ENCODE measurements at regions not wholly inside any gene's neighbourhood (a gene's known extent, or its start where the extent isn't known, plus 50 kb on each side); places are given as distances from the start of the nearest gene placed in this dataset.

DNA sequence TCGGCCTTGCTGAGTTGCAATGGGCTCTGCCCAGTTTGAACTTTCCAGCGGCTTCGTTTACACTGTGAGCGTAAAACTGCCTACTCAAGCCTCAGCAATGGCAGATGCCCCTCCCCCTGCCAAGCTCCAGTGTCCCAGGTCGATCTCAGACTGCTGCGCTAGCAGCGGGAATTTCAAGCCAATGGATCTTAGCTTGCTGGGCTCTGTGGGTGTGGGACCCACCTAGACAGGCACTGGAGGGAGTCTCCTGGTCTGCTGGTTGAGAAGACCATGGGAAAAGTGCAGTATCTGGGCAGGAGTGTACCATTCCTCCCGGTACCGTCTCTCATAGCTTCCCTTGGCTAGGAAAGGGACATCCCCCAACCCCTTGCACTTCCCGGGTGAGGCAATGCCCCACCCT is 88.2 kb downstream of the KLHL28 start:
- Histone ChIP-seq H3K36me3 (replicated peaks) (no peaks in the 10 kb centered on the region), H3K27me3 (replicated peaks) (no peaks in the 10 kb centered on the region), H3K27ac (no peak overlapping the region), H3K4me3 (ENCODE audit: low read depth, low read length) (no peak overlapping the region)
- TF ChIP-seq, protein P1, sequence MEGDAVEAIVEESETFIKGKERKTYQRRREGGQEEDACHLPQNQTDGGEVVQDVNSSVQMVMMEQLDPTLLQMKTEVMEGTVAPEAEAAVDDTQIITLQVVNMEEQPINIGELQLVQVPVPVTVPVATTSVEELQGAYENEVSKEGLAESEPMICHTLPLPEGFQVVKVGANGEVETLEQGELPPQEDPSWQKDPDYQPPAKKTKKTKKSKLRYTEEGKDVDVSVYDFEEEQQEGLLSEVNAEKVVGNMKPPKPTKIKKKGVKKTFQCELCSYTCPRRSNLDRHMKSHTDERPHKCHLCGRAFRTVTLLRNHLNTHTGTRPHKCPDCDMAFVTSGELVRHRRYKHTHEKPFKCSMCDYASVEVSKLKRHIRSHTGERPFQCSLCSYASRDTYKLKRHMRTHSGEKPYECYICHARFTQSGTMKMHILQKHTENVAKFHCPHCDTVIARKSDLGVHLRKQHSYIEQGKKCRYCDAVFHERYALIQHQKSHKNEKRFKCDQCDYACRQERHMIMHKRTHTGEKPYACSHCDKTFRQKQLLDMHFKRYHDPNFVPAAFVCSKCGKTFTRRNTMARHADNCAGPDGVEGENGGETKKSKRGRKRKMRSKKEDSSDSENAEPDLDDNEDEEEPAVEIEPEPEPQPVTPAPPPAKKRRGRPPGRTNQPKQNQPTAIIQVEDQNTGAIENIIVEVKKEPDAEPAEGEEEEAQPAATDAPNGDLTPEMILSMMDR (IDR thresholded peaks at IDR 0.05; ENCODE audit: low read depth, low read length, missing control alignments), result no peak
- DNase-seq, result no peak
- in situ Hi-C loops (cut with HindIII; ENCODE audit: low pct_ligation_motif_present, low sequenced_read_pairs), result no loop called here

DNA sequence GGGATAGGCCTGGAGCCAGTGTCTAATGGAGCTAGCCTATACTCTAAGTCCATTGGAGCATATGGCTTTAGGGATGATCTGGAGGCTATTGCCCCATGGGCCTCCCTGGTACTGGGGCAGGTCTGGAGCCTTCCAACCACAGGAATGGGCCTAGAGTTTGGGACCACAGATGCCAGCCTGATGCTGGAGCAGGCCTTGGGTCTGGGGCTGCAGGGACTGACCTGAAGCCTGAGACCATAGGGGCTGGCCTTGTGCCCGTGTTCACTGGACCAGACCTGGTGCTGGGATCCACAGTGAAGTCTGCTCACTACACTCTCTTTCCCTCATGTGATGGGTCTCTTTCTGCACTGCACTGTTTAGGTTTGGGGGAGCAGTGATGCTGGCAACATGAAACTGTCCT is 95.0 kb downstream of the KLHL28 start:
- H3K27ac ChIP-seq, result no peak overlapping the region
- in situ Hi-C loops (cut with HindIII; ENCODE audit: low pct_ligation_motif_present, low sequenced_read_pairs), result no loop called here
- H3K4me3 ChIP-seq (ENCODE audit: low read depth, low read length), result no peak overlapping the region
- TF ChIP-seq, protein P1 (IDR thresholded peaks at IDR 0.05; ENCODE audit: low read depth, low read length, missing control alignments), result no peak
- no peaks in the 10 kb centered on the region for H3K27me3 ChIP-seq (replicated peaks)
- no peak for DNase-seq
- H3K36me3 ChIP-seq (replicated peaks), result no peaks in the 10 kb centered on the region

DNA sequence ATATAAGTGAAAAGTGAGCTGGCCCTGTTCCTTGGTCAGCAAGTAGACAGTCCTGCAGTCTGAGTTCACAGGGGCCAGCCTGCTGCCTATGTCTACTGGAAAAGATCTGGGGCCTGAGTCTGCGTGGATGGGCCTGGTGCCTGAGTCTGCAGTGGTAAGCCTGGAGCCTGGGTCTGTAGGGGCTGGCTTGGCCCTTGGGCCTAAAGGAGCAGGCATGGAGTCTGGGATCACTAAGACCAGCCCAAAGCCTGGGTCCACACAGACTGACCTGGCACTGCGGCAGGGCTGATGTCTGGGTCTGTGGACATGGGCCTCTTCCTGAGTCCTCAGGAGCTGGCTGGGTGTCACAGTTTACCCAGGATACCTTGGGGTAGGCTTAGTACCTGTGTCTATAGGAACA is 95.4 kb downstream of the KLHL28 start:
- in situ Hi-C loops (cut with HindIII; ENCODE audit: low pct_ligation_motif_present, low sequenced_read_pairs), result no loop called here
- no peak overlapping the region for H3K4me3 ChIP-seq (ENCODE audit: low read depth, low read length)
- no peak for DNase-seq
- TF ChIP-seq, protein P1 (IDR thresholded peaks at IDR 0.05; ENCODE audit: low read depth, low read length, missing control alignments), result no peak
- H3K27ac ChIP-seq, result no peak overlapping the region
- no peaks in the 10 kb centered on the region for H3K27me3 ChIP-seq (replicated peaks)
- H3K36me3 ChIP-seq (replicated peaks), result no peaks in the 10 kb centered on the region

DNA sequence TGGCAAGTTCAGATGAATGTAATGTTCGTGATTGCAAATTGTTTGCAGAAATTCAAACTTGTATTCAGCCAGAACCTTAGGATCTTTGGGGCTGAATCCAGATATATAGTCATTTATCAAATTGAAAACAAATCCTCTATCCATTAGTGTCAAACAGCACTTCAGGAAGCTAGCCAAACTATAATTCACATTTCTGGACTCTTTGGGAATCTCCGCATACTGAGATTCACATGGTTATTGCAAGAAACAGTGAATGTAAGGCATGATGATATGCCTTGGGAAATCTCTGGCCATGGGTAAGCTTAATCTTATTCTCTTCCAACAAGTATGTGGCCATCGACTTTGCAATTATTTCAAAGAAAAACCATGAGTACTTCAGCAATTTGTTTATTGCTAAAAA is 98.5 kb downstream of the KLHL28 start:
- Histone ChIP-seq H3K36me3 (replicated peaks) (no peaks in the 10 kb centered on the region), H3K27ac (no peak overlapping the region), H3K4me3 (ENCODE audit: low read depth, low read length) (no peak overlapping the region), H3K27me3 (replicated peaks) (no peaks in the 10 kb centered on the region)
- DNase-seq, result no peak
- in situ Hi-C loops (cut with HindIII; ENCODE audit: low pct_ligation_motif_present, low sequenced_read_pairs), result no loop called here
- TF ChIP-seq, protein P1 (IDR thresholded peaks at IDR 0.05; ENCODE audit: low read depth, low read length, missing control alignments), result no peak

DNA sequence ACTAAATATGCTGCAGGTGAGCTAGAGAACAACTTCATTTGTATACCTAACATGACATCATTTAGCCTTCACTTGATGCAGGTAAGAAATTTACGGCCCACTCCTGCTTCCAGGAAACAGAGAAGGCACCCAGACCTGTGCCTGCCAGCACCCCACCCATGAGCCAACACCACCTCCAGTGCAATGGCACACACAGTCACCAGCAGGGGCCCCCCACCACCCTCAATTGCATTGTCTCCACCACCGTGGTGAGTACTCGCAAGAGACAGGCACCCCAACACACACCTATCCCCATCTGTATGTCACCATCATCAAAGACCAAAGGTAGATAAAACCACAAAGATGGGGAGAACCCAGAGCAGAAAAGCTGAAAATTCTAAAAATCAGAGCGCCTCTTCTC is 107.6 kb downstream of the KLHL28 start:
- TF ChIP-seq, protein P1 (IDR thresholded peaks at IDR 0.05; ENCODE audit: low read depth, low read length, missing control alignments), result no peak

DNA sequence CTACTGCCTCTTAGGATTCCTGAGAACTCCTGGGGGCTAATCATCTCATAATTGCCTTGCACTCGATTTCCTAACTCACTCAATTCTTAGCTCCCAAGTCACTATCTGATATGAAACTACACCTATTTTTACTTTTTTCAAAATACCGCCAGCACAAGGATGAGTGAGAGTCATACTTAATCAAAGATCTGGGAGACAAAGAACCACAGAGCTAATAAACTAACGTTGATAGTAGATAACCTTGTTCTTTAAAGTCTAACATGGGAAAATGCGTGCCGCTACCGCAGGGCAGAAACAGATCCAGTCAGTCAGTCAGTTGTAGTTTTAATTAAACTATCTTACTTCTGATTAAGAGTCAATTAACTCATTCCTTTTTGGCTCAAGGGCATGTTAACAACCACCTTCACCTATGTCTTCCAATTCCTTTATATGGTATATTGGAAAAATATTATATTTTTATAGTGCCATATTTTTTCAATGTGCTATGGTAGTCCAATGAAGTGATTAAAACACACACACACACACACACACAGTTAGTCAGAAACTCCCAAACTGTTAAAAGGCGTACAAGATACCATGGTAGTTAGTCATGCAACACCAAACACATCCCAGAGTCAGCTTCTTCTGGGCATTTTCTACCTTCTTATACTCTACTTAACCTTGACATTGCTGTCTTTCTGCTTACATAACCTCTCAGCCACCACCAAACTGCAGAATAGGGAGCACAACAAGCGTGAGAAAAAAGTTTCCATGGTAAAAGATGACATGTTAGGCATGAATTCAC is 114.0 kb downstream of the KLHL28 start:
- TF ChIP-seq, protein P1 (IDR thresholded peaks at IDR 0.05; ENCODE audit: low read depth, low read length, missing control alignments), result no peak
- in situ Hi-C loops (cut with HindIII; ENCODE audit: low pct_ligation_motif_present, low sequenced_read_pairs), result no loop called here
- Histone ChIP-seq H3K27me3 (replicated peaks) (no peaks in the 10 kb centered on the region), H3K36me3 (replicated peaks) (no peaks in the 10 kb centered on the region), H3K4me3 (ENCODE audit: low read depth, low read length) (no peak overlapping the region), H3K27ac (no peak overlapping the region)
- DNase-seq, result no peak

More for the DNA sequence above, 107.6 kb downstream of the KLHL28 start:
- Histone ChIP-seq H3K27ac (no peak overlapping the region), H3K4me3 (ENCODE audit: low read depth, low read length) (no peak overlapping the region), H3K36me3 (replicated peaks) (no peaks in the 10 kb centered on the region), H3K27me3 (replicated peaks) (no peaks in the 10 kb centered on the region)
- in situ Hi-C loops (cut with HindIII; ENCODE audit: low pct_ligation_motif_present, low sequenced_read_pairs), result no loop called here
- DNase-seq, result no peak

All from brain microvascular endothelial cell (primary cell).